NCI-H510A treated with DMSO at 0.1 percent for 48 hours (cell line): ENCODE measurements at regions not wholly inside any gene's neighbourhood (a gene's known extent, or its start where the extent isn't known, plus 50 kb on each side); places are given as distances from the start of the nearest gene placed in this dataset.
"Not testable (repeated sequence)": the region's sequence is repeated elsewhere in the genome, so short reads cannot be mapped to it uniquely, and the experiment has no call there.

Experiments used
- DNase-seq: peaks from one replicate; lab custom pipeline; 2025; lab: John Stamatoyannopoulos, UW

DNA sequence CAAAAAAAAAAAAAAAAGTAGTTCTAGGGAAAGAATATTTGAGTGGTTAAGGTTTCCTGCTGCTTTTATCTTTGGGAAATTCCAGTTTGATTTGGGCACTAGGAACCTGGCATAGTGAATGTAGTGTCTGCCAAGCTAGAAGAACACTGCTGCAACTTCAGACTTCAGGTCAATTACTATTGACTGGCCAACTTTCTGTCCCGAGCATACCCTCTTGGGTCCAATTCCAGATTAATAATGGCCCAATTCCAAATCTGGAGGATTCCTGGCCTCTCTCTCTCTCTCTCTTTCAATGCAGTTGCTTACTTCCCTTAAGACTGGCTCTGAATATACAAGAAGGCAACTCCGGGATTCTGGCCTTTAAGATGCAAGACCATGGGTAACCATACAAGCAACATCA is 74.9 kb downstream of the ANKEF1 start:
- no peak for DNase-seq

DNA sequence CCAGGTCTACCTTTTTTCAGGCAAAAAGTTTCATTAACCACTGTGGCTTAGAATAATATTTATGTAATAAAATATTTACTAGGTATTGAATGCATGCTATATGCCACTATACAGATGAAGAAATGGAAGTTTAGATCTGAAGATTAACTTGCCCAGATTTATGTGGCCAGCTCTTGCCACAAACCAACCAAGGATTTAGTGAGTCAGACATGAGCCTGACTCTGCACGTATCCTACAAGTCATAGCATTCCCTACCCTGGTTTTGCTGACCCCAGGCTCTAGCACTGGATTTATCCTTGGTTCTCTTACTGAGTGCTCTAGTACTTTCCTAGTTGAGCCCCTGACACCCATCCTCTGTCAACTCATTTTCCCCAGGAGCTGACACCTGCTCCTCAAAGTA is 75.4 kb downstream of the ANKEF1 start:
- no peak for DNase-seq

DNA sequence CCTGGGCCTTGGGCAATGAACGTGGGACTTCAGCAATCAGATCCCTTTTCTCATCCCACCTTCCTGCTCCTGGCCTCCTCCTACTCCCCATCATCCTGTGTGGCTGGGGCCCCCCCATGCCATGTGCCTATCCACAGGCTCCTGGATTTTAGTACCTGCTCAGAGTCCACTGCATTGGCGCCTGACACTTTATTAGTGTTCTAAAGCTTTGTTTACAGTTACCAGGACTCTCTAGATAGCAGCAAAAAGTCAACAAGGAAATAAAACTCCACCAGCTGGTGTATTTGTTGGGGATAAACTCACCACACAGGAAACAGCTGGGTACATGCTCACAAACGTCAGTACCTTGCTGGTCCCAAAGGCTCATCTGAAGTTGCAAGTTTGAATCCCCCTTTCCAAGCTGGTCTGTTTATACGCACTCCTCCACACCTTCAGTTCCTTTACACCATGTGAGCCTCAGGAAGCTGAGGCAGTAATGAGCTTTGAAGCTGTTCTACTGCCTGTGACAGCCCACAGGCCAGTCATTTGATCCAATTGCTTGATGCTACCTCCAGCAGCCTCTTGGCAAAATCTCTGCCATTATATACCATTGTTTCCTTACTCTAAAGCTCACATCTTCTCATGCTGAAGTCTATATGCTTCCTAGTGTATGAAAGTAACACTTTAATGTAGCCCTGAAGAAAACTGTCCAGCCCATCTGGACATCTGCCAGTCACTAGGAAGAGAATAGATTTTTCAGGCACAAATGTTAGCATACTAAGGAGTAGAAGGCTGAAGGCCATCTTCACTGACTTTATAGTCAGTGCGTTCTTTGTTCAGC is 76.6 kb downstream of the ANKEF1 start:
- DNase-seq = peak; percentile 93

DNA sequence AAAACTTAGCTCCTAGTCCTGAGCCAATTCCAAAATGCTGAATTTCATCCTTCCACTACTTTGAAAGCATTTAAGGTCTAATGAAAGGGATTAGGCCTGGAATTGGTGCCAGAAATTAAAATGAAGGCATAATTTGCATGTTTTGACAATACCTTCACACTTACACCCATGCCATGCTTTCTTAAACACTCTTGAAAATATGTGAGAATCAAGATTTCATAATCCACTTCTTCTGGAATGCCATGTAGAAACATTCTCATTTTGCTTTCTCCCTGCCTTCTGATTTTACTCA is 77.1 kb downstream of the ANKEF1 start:
- no peak for DNase-seq

DNA sequence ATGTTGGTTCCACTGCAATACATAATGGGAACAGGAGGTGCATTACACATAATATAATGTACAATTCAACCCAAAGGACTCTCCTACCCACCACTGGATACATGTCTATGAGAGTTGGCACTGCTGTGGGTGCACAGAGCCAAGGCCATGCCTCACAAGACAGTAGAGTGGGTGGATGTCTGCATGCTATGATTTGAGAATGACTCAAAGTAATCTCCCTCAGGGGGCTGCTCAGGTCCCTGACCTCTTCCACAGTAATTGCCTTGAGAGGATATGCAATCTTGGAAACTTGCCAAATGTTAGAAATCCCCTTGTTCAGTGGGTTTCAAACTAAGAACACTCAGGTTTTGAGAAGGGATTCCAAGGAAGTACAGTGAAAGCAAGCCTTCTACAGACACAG is 79.0 kb downstream of the ANKEF1 start:
- DNase-seq = no peak

GRCh38 chr20:10114598-10114997 is 79.8 kb downstream of the ANKEF1 start:
- DNase-seq = no peak

DNA sequence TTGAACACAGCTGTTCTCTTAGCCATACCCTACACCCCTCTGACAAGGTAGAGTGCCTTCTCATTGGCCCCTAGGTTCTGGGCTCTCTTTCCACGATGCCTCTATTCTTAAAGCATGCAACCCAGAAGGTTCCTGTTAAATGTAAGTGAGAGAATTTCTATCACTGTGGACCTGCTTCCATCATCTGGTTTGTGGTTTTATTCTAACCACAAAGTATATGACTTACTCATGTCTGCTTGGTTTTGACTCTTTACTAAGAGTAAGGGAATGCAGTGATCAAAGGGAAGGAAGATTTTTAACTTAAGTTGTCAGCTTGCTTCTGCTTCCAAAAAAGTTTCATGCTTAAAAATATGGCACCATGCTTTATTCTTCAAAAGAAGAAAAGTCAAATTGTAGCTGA is 80.2 kb downstream of the ANKEF1 start:
- DNase-seq = no peak

DNA sequence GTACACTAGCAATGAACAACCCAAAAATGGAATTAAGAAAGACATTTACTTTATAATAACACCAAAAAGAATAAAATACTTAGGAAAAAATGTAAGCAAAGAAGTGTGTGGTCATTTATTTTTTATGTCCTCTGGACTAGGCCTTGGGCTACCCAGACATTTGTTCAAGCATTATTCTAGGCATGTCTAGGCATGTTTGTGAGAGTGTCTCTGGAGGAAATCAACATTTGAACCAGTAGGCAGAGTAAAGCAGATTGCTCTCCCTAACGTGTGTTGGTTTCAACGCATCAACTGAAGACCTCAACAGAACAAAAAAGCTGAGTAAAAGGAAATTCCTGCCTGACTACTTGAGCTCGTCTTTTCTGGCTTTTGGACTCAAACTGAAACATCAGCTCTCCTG is 84.5 kb downstream of the ANKEF1 start:
- peak; percentile 39 for DNase-seq

DNA sequence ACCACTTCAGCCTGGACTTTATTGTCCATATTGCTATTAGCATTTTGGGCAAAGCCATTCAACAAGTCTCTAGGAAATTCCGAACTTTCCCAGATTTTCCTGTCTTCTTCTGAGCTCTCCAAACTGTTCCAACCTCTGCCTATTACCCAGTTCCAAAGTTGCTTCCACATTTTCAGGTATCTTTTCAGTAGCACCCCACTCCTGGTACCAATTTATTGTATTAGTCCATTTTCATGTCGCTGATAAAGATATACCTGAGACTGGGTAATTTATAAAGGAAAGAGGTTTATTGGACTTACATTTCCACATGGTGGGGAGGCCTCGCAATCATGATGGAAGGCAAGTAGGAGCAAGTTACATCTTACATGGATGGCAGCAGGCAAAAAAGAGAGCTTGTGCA is 90.1 kb downstream of the ANKEF1 start:
- DNase-seq = not testable (repeated sequence)

- no peak for DNase-seq
Measured at GRCh38 chr20:10125757-10126156, 91.0 kb downstream of the ANKEF1 start.

DNA sequence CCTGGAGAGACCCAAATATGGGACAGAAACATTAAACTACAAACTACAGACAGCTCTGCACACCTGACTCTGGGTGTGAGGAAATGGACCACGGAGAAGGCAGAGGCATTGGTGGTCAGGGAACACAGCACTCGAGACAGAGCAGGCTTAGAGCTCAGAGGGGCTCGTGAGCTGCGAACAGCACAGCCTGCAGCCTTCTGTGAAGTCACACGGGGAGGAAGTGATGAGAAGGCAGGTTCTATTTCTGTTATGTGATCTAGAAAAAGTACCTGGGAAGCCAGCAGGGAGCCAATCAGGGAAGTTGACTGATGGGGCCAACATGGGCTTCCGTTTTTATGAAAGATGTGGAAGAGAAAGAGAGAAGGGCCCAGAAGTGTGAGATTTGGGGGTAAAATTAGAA is 88.9 kb upstream of the SNAP25 start:
- DNase-seq = no peak

- peak; percentile 91 for DNase-seq
Measured at GRCh38 chr20:10131732-10132345, 86.8 kb upstream of the SNAP25 start.

- no peak for DNase-seq
Measured at GRCh38 chr20:10132387-10132786, 86.2 kb upstream of the SNAP25 start.

GRCh38 chr20:10133532-10133931 is 85.1 kb upstream of the SNAP25 start:
- no peak for DNase-seq

DNA sequence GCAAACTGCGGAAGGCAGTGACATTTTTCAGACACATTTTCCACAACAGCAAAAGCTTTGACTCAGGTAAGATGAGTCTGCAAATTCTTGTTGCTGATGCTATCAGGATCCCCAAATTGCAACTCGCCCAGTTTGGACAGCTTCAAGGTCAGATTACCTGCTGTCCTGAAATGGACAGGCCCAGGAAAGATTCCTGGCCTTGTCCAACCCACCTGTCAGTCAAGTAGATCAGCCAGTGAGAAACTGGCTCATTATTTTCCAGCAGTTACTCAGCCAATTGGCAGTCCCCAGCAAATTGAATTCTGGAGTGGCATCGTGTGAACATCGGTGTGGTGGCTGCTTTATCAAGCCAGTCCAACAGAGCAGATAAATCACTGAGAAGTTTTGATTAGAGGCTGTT is 84.5 kb upstream of the SNAP25 start:
- DNase-seq = no peak

GRCh38 chr20:10135438-10135837 is 83.2 kb upstream of the SNAP25 start:
- no peak for DNase-seq

GRCh38 chr20:10137032-10137431 is 81.6 kb upstream of the SNAP25 start:
- DNase-seq = no peak

DNA sequence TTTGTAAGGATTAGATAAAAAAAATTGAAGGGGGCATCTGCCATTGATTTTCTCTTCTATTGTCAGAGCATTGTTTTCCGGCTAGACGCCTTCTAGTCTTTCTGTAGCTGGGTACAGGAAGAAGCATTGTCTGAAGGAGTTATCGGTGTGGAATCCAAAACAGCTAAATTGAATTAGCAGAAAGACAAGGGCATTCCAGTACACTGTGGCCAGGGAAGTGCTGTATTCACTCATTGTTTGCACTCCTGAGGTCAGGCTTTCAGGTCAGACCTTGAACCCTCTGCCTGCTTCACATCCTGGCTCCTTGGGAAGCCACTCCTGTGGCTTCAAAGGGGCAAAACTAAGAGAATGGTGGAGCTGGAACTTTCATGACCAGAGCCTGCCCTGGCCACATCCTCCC is 81.1 kb upstream of the SNAP25 start:
- DNase-seq = no peak

DNA sequence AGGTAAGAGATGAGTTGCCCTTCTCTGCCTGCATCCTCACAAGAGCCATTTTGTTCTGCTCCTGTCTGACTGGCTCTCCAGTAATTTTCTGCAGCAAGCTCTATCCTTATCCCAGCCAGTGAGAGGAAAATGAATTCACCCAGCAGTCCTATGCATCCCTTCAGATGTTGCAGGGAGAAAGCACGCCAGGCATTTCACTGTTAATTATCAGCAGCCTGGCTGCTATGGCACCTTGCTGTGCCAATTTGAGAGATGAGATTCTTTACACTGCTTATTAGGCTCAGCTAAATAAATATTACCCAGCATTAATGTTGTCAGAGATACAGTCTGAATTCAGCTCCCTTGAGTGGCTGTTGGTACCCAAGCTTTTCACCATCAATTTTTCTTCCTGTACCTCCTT is 61.1 kb upstream of the SNAP25 start:
- no peak for DNase-seq

- DNase-seq = no peak
Measured at GRCh38 chr20:10167040-10167439, 51.6 kb upstream of the SNAP25 start.

DNA sequence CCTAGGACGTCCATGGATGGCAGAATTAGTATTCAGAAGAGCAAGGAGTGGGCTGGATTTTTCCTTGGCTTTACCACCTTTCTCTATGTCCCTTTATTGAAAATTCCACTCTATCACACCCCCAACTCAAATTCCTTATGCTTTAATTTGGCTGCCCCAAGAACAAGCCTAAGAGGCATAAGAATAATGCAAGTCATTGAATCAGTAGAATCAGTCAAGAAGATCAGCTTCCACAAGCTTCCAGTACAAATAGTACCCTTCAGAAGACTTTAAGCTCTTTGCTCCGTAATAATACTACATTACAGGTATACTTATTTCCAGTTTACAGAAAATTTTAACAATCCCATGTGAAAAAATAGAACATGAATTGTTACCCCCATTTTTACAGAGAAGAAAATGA is 51.0 kb upstream of the SNAP25 start:
- no peak for DNase-seq
